ENCODE measurements at regions not wholly inside any gene's neighbourhood (a gene's known extent, or its start where the extent isn't known, plus 50 kb on each side); places are given as distances from the start of the nearest gene placed in this dataset.

- no peak for TF ChIP-seq E2F6 (IDR thresholded peaks at IDR 0.05; ENCODE audit: borderline replicate concordance, low read depth)
- TF ChIP-seq MYC (IDR thresholded peaks at IDR 0.05; ENCODE audit: borderline replicate concordance, low read length): no peak
- no peak for TF ChIP-seq SMC3 (IDR thresholded peaks at IDR 0.05)
- no peak for TF ChIP-seq POLR2A (IDR thresholded peaks at IDR 0.05; ENCODE audit: low read length)
- no peak for TF ChIP-seq NR3C1 (IDR thresholded peaks at IDR 0.05)
- no peak for TF ChIP-seq NFE2L2 (conservative IDR thresholded peaks at IDR 0.05; ENCODE audit: low read length)
- TF ChIP-seq POLR2AphosphoS2 (conservative IDR thresholded peaks at IDR 0.05; ENCODE audit: low read length): no peak
- TF ChIP-seq, protein P1, sequence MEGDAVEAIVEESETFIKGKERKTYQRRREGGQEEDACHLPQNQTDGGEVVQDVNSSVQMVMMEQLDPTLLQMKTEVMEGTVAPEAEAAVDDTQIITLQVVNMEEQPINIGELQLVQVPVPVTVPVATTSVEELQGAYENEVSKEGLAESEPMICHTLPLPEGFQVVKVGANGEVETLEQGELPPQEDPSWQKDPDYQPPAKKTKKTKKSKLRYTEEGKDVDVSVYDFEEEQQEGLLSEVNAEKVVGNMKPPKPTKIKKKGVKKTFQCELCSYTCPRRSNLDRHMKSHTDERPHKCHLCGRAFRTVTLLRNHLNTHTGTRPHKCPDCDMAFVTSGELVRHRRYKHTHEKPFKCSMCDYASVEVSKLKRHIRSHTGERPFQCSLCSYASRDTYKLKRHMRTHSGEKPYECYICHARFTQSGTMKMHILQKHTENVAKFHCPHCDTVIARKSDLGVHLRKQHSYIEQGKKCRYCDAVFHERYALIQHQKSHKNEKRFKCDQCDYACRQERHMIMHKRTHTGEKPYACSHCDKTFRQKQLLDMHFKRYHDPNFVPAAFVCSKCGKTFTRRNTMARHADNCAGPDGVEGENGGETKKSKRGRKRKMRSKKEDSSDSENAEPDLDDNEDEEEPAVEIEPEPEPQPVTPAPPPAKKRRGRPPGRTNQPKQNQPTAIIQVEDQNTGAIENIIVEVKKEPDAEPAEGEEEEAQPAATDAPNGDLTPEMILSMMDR (IDR thresholded peaks at IDR 0.05): no peak
- no peak for TF ChIP-seq MAX (IDR thresholded peaks at IDR 0.05)
- TF ChIP-seq CHD2 (IDR thresholded peaks at IDR 0.05; ENCODE audit: low read length, partially characterized antibody): no peak
- TF ChIP-seq, protein P2, sequence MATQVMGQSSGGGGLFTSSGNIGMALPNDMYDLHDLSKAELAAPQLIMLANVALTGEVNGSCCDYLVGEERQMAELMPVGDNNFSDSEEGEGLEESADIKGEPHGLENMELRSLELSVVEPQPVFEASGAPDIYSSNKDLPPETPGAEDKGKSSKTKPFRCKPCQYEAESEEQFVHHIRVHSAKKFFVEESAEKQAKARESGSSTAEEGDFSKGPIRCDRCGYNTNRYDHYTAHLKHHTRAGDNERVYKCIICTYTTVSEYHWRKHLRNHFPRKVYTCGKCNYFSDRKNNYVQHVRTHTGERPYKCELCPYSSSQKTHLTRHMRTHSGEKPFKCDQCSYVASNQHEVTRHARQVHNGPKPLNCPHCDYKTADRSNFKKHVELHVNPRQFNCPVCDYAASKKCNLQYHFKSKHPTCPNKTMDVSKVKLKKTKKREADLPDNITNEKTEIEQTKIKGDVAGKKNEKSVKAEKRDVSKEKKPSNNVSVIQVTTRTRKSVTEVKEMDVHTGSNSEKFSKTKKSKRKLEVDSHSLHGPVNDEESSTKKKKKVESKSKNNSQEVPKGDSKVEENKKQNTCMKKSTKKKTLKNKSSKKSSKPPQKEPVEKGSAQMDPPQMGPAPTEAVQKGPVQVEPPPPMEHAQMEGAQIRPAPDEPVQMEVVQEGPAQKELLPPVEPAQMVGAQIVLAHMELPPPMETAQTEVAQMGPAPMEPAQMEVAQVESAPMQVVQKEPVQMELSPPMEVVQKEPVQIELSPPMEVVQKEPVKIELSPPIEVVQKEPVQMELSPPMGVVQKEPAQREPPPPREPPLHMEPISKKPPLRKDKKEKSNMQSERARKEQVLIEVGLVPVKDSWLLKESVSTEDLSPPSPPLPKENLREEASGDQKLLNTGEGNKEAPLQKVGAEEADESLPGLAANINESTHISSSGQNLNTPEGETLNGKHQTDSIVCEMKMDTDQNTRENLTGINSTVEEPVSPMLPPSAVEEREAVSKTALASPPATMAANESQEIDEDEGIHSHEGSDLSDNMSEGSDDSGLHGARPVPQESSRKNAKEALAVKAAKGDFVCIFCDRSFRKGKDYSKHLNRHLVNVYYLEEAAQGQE (IDR thresholded peaks at IDR 0.05): no peak
- no peak for TF ChIP-seq MAFK (IDR thresholded peaks at IDR 0.05; ENCODE audit: partially characterized antibody)
Observed at GRCh38 chr10:94107191-94107590, 113.5 kb downstream of the PLCE1 start.

Data from A549 (cell line).